HG02678 (cell line): ENCODE measurements at regions not wholly inside any gene's neighbourhood (a gene's known extent, or its start where the extent isn't known, plus 50 kb on each side); places are given as distances from the start of the nearest gene placed in this dataset.

ENCODE experiments used
- ATAC-seq: cut with Tn5 transposase; IDR thresholded peaks from one replicate; pipeline ENCODE4 v1.9.1; 2021; ENCODE audit warnings: mild to moderate bottlenecking, moderate library complexity; ENCODE audit not compliant: unreplicated experiment

GRCh38 chr15:96270581-96271172 is 59.8 kb upstream of the NR2F2 start:
- ATAC-seq, result no peak

- ATAC-seq, result no peak
Measured at GRCh38 chr15:96272427-96272826, 58.1 kb upstream of the NR2F2 start.

- ATAC-seq, result no peak
Measured at GRCh38 chr15:96273317-96274086, 57.0 kb upstream of the NR2F2 start.

GRCh38 chr15:96274087-96274440 is 56.4 kb upstream of the NR2F2 start:
- no peak for ATAC-seq

- ATAC-seq, result no peak
Measured at GRCh38 chr15:96274698-96275097, 55.8 kb upstream of the NR2F2 start.

- ATAC-seq, result no peak
Measured at GRCh38 chr15:96276438-96277210, 53.9 kb upstream of the NR2F2 start.
